ENCODE measurements at regions not wholly inside any gene's neighbourhood (a gene's known extent, or its start where the extent isn't known, plus 50 kb on each side); places are given as distances from the start of the nearest gene placed in this dataset.

GRCh38 chr3:135895734-135896121 is 69.8 kb upstream of the PPP2R3A start:
- TF ChIP-seq EZH2phosphoT487 (IDR thresholded peaks at IDR 0.05; ENCODE audit: borderline replicate concordance) (no peak), CTCF (conservative IDR thresholded peaks at IDR 0.05; ENCODE audit: low read length) (no peak)

Measured in Loucy (cell line).